Upper lobe of left lung (tissue), 4 donors: ENCODE measurements at regions not wholly inside any gene's neighbourhood (a gene's known extent, or its start where the extent isn't known, plus 50 kb on each side); places are given as distances from the start of the nearest gene placed in this dataset.

Source experiments
- CTCF ChIP-seq, 6 experiments: fragments of 450-650 bp in 4 of 6; fragments of 200-600 bp in 2 of 6; sonication (generic) in 2 of 6; IDR thresholded peaks; one replicate each; pipeline ENCODE4 v1.5.1; 2016 to 2019; ENCODE audit warnings: antibody characterized with exemption in 6 of 6
- POLR2A ChIP-seq, 4 donors: fragments of 450-650 bp; IDR thresholded peaks; one replicate each; pipeline ENCODE4 v1.5.1; 2016 to 2017; ENCODE audit warnings: antibody characterized with exemption in 4 of 4, mild to moderate bottlenecking in 2 of 4

GRCh38 chr3:134104031-134104430, 74.3 kb upstream of the SLCO2A1 start:
- TF ChIP-seq POLR2A (IDR thresholded peaks at IDR 0.05) (no peak), CTCF (IDR thresholded peaks at IDR 0.05) (no peak)
